ENCODE measurements at regions not wholly inside any gene's neighbourhood (a gene's known extent, or its start where the extent isn't known, plus 50 kb on each side); places are given as distances from the start of the nearest gene placed in this dataset.
A peak's percentile ranks its signal among the peaks of the same experiment; 100 is the strongest.
"Not testable (repeated sequence)": the region's sequence is repeated elsewhere in the genome, so short reads cannot be mapped to it uniquely, and the experiment has no call there.

DNA sequence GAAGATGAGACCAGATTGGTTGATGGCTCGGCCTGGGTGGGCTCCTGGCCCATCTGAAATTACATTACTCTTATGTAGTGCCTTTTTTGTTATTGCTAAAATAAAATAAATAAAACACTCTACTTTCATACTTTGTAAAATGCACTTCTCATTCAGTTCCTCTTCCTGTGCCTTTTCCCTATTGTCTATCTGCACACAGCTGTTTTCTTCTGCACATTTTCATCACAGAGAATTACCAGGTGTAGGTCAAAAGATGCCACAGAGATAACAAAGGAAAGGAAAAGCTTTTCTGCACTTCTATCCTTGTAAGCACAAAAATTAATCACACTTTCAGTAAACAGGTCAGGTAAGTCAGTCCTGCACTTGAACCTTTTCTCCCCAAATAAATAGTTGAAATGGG lies 265.1 kb downstream of the BTG1 start:
- no peak for DNase-seq

DNA sequence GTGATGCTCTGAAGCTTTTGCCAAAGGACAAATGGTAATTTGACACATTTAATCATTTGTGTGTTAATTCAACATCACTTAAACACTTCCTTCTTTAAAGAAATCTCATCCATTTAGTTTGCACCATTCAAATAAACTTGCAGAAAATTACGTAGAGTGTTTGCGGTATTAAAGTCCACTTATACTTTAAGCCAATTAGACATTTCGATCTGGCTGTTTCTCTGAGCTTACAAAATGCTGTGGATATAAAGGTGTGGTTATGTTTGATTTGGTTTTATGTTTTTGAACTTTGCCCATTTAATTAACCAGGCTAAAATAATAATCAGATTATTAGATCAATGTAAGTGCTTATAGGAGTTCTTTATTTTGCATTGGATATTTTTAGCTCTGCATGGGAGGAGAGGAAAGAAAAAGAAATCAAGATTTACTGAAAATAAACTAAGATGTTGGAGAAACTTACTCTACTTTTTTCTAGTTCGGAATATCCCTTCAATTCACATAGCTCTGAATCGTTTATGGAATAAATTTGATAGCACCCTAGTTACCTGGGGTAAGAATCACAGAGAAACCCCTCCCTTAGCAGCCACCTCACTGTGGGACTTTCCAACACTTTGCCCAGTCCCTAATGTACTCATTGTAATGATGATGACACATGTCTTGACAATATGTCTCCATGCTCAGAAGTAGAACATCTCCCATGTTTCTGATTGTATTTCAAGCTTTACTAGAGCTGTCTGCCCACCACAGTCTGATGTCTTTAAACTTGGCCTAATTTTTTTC lies 268.0 kb downstream of the BTG1 start:
- DNase-seq, result no peak

DNA sequence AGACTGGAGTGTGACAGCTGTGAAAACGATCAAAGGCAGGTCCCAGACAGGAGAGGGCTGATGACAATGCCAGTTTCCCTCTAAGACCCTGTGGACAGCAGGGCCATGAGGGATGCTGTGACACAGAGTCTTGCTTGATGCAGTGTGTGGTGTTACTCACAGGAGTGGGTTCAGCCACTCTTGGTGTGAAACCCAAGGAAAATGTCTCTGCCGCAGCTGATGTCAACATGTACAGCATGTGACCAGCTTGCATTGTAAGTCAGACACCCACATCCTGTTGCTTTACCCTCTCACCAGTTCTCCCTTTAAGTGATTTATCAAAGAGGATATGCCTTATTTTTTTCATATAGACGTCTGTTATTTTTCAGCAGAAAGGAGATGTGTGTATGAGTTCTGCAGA lies 268.6 kb downstream of the BTG1 start:
- DNase-seq, result peak; percentile 45 to 47

DNA sequence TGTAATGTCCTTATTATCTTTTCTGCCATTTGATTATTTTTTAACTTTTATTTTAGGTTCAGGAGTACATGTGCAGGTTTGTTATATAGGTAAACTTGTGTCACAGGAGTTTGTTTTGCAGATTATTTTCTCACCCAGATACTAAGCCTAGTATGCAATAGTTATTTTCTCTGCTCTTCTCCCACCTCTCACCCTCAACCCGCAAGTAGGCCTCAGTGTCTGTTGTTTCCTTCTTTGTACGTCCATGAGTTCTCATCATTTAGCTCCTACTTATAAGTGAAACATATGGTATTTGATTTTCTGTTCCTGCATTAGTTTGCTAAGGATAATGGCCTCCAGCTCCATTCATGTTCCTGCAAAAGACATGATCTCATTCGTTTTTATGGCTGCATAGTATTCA lies 270.0 kb downstream of the BTG1 start:
- not testable (repeated sequence) for DNase-seq

DNA sequence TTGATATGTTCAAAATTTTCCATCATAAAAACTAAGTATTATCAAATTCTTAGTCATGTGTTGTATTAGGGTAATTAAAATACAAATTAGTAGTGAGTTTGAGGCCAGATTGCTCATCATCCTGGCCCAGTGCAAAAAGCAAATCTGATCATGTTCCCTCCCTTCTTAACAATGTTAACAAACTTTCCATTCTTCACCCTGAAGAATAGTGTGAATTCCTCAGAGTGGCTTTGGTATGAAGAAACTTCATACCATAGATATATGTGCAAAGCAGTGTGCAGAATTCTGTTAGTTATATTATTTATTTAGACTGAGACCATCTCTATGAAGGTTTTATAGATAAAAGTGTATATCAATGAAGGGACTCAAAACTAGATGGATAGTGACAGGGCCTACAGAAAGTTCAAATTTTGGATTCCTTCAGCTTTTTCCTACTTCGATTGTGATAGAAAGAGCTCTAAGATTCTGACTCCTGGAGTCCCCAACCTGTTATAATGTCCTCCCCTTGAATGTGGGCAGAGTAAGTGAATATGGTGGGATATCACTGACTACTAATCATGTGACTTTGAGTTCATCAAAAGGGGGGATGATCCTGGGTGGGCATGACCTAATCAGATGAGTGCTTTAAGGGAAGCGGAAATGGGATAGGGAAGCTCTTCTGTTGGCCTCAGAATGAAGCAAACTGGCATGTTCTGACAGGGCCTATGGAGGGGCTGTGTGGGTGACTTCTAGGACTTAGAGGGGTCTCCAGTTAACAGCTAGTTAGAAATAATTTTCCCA lies 271.4 kb downstream of the BTG1 start:
- no peak for DNase-seq

DNA sequence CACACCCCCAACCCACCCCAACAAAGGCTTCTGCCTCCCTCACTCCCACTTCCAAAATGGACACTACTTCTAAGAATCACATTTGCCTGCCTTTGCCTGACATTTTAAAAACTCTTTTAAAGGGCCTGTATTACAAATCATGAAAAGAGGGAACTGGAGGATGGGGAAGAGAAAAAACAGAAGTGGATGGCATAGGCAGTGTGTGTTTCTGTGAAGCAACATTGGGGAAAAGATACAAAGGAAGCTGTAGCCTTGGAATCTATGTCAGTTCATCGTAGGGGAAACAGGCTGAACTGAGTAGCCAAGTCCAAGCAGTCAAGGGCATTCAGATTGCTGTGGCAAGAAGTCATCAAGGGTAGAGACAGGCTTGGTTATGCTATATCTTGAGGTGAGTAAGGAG lies 273.9 kb downstream of the BTG1 start:
- DNase-seq, result peak; percentile 76 to 92

DNA sequence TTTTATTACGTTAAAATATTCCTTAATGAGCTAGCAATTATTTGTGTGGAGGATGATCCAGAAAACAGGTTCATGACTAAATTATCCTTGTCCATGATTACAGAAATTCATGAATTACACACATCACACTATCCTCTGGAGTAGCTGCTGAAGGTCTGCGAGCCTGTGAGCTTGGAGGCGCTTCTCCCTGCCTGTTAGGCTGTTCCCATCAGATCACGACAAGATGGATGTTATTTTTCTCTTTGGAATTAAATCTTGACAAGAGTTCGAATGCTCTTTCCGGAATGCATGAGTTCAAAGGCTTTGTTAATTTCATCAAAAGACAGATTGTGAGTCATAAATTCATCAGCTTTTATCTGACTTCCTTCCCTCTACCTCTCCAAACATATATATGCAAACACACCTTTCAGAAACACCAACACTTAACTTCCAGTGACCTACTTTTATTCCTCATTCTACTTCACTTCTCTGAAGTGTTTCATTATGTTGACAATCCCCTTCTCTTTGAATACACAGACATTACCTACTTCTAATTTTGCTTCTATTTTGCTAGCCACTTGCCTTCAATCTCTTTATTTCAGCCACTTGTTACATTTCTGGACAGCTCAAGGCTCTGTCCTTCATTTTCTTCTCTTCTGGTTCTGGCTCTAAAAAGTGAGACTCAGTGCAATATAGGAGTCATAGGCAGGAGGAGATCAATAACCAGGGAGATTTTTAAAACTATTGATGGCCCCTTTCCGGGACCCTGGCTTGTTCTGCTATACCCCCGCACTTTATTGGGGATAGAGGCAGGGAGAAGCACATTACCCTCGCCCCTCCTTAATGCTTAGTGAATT lies 274.6 kb downstream of the BTG1 start:
- no peak for DNase-seq

DNA sequence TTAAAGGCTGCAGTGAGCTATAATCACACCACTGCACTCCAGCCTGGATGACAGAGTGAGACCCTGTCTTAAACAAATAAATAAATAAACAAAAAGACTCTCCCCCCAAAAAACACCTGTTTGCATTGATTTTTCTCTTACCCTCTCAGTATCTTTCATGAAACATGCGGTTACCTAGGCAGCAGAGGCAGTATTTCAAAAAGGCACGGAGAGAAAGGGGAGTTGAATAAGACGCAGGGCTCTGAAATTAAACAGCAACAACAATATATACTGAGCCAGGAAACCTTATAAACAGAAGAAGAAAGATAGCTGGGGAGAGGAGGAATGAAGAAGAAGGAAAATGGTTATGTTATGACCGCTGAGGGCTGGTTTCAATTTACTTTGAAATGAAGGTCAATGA lies 277.6 kb downstream of the BTG1 start:
- DNase-seq, result no peak

DNA sequence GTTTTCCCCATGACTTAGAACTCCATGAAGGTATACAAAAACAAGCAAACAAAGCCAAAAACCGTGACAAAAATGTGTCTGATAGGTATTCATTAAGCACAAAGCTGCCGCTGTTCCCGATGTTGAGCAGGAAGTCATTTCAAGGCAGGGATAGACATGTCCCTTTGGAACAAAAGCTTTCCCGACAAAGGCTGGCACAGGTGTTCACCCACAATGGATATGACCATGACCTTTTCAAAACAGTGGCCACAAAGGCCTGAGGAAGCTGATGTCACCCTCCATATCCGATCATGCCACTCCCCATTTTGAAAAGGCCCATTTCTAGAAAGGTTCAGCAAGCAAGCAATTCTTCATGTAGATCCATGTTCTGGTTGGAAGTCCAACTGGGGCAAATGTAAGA lies 279.1 kb downstream of the BTG1 start:
- DNase-seq, result no peak

DNA sequence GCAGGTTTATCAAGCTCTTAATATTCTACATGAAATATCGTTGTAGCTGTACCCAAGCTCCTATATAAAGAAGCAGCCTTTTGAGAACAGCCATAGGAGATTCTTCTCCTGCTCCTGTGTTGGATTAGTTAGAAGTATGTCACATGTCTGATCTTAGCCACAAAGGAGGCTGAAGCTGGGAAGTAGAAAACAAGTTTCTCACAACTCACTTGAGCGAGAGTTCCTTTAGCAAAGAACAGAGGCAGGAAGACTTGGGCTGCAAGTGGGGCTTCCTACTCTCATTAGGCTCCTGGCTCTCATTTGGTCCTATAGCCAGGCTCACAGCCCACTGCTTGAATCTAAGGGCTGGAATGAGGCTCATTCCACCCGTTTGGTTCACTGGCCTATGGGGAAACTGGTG lies 281.9 kb downstream of the BTG1 start:
- DNase-seq, result no peak

DNA sequence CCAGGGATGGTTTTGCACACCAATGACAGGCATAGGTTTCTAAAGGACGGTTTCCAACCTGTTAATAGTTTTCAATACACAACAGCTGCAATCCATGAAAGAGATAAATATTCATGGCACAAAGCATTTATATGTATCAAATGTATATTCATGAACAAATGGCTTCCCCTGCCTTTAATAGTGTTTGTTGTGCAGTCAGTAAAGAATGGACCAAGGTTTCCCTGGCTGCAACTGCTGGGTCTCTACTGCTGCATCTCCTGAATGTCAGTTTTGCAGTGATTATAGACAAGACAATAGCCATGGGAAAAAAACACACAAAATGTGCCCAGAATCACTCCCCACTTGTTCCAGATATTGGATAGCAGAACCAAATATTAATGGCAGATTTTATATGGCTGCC lies 284.1 kb downstream of the BTG1 start:
- no peak for DNase-seq

DNA sequence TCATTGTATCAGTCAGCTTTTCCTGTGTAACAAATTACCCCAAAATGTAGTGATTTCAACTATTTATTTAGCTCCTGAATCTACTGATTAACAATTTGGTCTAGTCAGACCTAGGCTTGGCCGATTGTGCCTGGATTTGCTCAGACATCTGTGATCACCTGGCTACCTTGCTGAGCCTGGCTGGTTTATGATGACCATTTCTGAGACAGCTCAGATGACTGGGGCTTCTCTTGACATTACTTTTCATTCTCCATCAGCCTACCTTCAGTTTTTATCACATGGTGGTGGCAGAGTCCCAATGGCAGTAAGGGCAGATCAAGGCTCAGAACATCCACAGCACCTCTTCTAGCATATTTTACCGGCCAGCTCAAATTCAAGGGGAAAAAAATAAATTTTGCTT lies 286.3 kb downstream of the BTG1 start:
- no peak for DNase-seq

DNA sequence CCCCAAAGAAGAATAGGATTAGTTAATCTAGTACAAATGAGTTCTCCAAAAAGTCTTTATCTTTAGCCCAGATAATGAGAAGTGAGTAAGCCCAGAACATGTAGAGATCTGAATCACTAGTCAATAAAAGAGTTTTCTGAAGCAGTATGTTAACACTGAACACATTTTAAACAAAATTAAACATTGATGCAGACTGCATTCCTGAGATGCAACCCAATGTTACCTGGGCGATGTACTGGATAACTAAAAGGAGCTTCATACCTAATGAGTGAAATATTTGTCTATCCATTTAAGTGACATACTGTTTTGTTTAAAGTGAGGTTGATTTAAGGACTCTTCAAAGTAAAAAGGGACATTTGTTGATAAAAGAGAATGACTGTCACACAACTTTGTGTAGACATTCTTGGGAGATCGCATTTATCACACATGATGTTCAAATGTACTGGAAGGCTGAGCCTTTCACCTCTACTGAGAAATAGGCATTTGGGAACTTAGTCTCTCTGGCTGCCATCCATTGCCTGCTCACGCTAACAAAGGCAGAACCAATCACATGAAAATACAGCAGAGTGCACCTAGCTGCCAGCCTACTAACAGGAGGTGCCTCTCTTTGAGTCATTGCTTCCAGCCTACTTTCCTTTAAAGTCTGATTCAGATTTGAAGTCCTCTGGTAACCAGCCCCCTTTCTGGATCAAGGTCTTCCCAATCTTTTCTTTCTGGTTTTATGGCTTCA lies 287.7 kb downstream of the BTG1 start:
- DNase-seq, result no peak

DNA sequence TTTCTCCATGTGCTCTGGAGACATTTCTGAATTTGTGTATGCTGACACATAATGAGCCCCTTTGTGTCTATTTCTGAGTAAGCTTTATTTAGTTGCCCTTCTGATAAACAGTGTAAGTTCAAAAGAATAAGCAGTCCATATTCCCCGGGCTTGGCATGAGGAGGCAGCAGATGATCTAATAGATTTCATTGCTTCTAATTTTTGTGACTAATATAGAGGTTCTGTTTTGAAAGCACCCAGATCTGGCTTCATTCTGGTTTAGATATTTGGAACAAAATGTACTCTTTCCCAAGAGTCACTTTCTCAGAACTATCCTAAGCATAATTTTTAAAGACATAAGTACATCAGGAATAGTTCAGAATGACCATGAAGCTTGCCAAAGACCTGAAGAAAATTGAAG lies 290.9 kb downstream of the BTG1 start:
- no peak for DNase-seq

DNA sequence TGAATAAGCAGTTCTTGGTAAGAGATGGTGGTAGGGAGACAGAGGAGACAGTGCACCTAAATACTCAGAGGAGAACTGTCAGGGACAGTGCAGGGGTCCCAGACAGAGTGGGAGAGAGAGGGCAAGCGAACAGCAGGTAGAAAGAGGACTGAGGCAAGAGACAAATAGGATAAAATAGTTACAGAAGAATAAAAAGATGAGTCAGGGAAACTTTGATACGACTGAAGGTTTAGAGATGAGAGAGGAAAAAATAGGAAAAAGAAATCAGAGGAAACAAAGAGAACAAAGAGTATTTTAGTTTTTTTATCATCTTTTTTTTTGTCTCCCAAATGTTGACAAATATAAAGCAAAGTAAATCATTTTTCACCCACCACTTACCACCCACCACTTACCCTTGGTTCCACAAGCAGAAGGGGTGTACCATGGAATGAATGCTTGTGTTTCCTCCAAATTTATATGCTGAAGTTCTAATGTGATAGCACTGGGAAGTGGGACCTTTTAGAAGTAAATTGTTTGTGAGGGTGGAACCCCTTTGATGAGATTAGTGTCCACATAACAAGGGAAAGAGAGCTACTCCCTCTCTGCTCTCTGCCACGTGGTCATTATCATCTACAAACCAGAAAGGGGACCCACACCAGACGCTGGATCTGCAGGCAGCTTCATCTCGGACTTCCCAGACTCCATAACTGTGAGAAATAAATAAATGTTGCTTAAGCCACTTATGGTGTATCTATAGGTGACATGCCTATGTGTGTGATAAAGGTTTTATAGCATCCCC lies 292.1 kb downstream of the BTG1 start:
- no peak for DNase-seq

DNA sequence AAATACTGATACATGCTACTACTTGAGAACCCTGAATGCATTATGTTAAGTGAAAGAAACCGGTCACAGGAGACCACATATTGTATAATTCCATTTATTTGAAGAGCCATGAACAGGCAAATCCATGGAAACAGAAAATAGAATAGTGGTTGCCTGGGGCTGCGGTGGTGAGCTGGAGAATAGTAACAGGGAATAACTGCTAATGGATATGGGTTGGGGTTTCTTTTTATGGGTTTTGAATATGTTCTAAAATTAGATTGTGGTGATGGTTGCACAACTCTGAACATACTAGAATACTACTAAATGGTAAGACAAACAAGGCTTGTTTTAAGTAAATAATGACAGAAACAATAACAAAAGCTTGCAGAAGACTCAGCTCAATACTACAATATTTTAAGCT lies 293.0 kb downstream of the BTG1 start:
- DNase-seq, result no peak

DNA sequence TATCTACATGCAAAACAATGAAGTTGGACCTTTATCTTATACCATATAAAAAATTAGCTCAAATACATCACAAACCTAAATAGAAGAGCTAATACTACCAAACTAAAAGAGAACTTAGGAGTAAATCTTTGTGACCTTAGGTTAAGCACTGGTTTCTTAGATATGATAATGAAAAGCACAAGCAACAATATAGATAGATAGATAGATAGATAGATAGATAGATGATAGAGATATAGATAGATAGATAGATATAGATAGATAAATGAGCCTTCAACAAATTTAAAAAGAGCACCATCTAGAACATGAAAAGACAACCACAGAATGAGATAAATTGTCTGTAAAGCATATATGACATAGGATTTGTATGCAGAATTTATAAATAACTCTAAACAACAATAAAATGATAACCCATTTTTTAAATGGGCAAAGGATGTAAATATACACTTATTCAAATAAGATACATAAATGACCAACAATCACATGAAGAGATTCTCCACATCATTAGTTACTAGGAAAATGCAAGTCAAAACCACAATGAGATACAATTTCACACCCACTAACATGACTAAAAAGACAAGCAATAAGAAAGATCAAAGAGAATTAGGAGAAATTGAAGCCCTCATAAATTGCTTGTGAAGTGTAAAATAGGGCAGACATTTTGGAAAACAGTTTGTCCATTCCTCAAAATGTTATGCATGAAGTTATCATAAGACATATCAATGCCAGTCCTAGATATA lies 293.7 kb downstream of the BTG1 start:
- no peak for DNase-seq

DNA sequence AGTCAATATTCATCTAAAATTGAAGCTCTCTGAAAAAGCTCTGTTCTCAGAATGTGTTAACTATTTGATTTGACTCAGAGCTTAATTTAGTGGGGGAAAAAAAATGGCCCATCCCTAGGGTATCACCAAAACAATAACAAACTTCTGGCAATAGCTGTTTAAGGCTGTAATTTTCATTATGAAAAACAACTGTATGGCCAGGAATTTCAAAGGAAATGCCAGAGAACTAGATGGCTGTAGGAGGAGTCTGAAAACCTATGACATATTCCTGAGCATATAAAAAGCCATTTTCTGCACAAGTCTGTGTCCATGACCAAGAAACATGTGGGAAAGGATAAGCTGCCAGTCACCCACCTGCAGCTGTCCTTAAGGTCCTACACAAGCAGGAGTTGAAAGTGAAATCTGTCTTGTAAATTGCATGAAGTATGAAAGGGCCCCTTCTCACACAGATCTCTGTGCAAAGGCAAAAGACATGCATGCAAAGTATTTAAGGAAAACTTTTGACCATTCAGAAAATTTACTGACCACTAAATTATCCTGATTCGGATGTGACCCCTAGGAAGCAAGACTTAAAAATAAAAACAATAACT lies 299.1 kb downstream of the BTG1 start:
- no peak for DNase-seq

DNA sequence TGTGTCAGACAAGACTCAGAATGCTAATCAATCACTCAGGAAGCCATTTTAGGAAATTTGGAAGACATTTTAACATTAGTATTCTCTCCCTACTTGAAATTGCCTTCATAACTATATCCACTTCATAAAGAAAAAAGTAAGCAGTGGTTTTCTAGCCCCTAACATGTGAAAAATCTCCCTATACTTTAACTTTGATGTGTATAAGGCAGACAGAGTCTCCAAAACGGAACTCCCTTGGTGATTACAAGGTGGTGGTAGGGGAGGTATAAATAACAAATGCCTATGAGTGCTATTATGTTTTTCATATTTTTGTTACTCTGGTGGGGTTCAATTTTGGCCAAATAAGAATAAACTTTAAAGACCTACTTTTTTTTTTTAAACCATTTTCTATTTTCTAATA lies 300.3 kb downstream of the BTG1 start:
- DNase-seq, result no peak

DNA sequence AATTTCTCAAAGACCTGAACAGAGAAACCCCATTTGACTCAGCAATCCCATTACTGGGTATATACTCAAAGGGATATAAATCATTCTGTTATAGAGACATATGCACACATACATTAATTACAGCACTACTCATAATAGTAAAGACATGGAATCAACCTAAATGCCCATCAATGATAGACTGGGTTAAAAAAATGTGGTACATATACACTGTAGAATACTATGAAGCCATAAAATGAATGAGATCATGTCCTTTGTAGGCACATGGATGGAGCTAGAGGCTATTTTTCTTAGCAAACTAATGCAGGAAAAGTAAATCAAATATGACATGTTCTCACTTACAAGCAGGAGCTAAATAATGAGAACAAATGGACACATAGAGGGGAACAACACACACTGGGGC lies 303.8 kb downstream of the BTG1 start:
- DNase-seq, result no peak

DNA sequence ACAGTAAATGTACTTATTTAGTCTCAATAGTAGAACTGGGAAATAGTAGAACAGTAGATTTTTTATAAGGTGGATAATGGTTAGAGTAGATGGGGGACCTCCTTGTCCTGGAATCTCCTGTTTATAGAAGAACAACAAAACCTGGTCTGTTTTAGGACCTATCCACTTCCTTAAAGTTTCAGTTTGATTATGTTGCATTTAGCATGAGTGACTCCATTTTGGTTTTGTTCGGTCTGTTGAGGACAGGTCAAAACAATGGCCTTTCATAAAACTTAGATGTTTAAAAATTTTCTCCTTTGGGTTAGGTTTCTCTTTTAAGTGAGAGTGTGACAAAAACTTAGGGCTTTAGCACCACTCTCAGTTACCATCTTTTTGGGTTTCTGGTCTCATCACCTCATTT lies 308.9 kb downstream of the BTG1 start:
- DNase-seq, result no peak

Measured in AML-193 (cell line).